ENCODE measurements at regions not wholly inside any gene's neighbourhood (a gene's known extent, or its start where the extent isn't known, plus 50 kb on each side); places are given as distances from the start of the nearest gene placed in this dataset.

DNA sequence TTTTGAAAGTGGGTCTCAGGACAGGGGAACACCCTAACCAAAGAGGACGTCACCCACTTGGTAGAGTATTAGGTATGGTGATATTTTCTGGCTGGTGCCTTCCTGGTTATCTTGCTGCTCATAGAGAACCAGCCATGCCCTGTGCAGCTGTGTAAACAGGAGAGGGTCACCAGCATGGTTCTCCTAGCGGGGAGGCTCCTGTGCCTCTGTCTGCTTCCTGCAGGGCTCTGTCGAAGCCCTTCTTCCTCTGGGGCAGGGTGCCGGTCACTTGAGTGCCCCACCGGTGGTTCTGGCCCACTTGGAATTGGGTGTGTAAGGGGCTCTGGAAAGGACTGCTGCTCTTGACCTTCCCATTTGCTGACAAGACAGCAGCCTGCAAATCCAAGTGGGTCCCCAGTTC lies 80.5 kb upstream of the KCNK12 start:
- TF ChIP-seq, protein P1, sequence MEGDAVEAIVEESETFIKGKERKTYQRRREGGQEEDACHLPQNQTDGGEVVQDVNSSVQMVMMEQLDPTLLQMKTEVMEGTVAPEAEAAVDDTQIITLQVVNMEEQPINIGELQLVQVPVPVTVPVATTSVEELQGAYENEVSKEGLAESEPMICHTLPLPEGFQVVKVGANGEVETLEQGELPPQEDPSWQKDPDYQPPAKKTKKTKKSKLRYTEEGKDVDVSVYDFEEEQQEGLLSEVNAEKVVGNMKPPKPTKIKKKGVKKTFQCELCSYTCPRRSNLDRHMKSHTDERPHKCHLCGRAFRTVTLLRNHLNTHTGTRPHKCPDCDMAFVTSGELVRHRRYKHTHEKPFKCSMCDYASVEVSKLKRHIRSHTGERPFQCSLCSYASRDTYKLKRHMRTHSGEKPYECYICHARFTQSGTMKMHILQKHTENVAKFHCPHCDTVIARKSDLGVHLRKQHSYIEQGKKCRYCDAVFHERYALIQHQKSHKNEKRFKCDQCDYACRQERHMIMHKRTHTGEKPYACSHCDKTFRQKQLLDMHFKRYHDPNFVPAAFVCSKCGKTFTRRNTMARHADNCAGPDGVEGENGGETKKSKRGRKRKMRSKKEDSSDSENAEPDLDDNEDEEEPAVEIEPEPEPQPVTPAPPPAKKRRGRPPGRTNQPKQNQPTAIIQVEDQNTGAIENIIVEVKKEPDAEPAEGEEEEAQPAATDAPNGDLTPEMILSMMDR (IDR thresholded peaks at IDR 0.05; ENCODE audit: low read depth, low read length), result no peak
- no peak for TF ChIP-seq EZH2phosphoT487 (IDR thresholded peaks at IDR 0.05; ENCODE audit: low read depth)
